Coronary artery (tissue), 2 donors: ENCODE measurements at regions not wholly inside any gene's neighbourhood (a gene's known extent, or its start where the extent isn't known, plus 50 kb on each side); places are given as distances from the start of the nearest gene placed in this dataset.
A peak's percentile ranks its signal among the peaks of the same experiment; 100 is the strongest.

Source experiments
- DNase-seq: peaks from one replicate; pipeline ENCODE4 v3.0.0-alpha.2; 2017; ENCODE audit warnings: low spot score
- H3K27ac ChIP-seq, 2 donors: fragments of 200-600 bp; sonication (generic); one replicate each; pipeline ENCODE4 v1.5.1; 2016 to 2019
- H3K4me3 ChIP-seq: fragments of 200-600 bp; sonication (generic); 2 replicates; pipeline ENCODE4 v1.5.1; 2016; ENCODE audit warnings: mild to moderate bottlenecking, moderate library complexity
- CTCF ChIP-seq: fragments of 200-600 bp; sonication (generic); IDR thresholded peaks from one replicate; pipeline ENCODE4 v1.5.1; 2019; ENCODE audit warnings: antibody characterized with exemption

DNA sequence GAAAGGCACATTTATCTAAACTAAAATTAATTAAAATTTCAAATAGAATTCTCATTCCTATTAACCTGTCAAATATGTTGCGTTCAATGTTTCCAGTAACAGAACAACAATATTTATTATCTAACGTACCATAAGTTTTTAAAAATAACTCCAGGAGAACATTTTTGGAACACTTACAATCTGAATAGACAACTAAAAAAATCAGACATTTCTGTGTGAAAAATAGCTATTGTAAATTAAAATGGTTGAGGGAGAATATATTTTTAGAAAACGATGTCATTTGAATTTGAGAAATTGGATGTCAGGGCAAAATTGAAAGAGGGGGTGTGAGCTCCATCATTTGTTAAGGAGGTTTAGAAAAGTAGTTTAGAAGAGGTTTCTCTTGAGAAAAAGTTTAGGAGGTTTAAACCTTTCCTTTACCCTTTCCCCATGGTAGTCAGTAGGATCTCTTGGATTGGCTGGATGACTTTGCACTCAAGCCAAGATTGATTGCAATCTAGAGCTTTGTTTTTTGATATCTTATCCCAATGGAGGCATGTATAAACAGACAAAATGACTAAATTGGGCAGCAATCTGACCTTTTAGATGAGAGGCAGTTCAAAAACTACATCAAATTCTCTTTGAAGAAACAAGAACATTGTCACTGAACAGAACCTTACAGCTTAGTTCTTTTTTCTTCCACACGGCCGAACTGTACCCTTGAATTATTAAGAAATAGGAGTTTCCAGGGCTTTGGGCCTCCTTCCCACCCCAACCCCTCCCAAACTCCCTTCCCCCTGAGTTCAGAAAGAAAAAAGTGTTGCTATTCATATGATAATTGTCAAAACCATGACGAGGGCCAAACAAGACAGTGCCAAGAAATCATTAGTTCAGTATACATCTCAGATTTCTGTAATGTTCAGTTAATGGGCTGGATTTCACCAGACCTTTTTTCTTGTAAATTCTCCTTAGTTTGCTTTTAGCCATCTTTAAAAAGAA lies 79.7 kb upstream of the CDIN1 start:
- DNase-seq: no peak
- no peak for TF ChIP-seq CTCF
- no peak overlapping the region for H3K4me3 ChIP-seq
- no peak overlapping the region for H3K27ac ChIP-seq

DNA sequence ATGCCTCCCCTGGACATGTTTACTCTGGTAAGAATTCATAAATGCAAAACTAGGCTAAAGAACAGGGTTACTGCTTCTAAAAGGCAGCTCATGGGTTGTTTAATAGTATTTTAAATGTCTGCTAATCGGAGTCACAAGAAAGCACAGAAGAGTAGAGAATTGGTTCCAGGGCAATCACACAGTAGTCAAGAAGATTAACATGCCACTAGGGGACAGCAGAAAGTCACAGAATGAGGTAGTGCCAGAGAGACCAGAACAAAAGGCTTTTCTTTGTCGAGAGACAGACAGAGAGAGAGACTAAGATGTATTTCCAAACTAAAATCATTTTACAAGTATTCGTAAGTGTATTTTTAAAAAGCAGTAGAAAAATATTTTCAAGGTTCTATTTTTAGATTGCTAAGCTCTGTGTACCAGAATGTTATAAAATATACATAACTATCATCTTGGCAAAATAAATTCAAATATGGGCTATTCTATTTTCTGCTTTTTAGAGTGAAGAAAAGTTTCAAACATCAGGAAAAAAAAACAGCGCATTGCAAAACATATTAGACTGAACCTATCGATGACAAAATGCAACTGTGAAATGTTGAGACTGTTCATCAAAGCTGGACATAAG lies 78.3 kb upstream of the CDIN1 start:
- DNase-seq: no peak
- H3K4me3 ChIP-seq: no peak overlapping the region
- no peak overlapping the region for H3K27ac ChIP-seq
- peak; percentile 57 for TF ChIP-seq CTCF

DNA sequence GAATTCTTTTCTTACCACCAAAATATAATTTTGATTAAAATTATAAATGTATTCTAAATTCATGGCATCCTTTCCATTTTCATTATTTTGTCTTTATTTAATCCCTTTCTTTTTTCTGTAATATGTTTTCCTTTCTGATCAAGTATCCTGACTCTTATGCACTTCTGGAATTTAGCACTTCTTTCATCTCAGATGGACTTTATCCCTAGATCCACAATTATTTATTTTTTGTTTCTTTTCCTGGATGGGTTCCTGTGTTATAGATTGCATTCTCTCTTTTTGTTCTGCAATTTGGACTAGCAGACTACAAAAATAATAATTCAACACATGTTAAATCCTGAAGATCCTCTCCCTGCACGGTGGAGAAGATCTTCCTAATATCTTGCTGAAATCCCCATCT lies 76.9 kb upstream of the CDIN1 start:
- TF ChIP-seq CTCF: no peak
- no peak overlapping the region for H3K4me3 ChIP-seq

DNA sequence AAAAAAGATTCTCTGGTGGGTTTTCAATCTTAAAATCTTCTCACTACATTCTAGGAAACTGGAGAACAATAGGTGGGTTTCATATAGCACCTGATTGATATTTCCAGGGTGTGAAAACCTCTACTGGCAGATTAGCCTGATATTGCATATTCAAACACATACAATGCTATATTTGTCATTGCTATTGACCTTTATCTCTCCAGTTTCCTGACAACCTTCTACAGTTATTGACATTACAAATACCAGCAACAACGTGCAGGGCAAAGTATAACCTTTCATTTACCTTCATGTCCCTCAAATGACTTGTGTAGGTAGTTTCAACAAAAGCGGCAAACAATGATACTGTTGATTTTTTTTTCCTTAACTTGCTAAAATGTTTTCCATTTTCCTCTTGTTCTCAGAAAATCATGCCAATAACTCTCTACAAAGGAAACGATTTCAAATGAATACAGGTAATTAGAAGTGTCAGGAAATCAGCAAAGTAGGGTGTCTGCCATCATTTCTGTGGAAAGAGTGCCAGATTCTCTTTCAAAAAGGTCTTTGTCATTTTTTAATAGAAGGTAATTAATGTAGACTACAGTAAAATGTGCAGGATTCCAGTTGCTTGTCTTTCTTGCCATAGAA lies 72.6 kb upstream of the CDIN1 start:
- no peak overlapping the region for H3K27ac ChIP-seq
- DNase-seq: no peak
- H3K4me3 ChIP-seq: no peak overlapping the region
- TF ChIP-seq CTCF: no peak

More for the DNA sequence above, 76.9 kb upstream of the CDIN1 start:
- no peak for DNase-seq
- no peak overlapping the region for H3K27ac ChIP-seq

DNA sequence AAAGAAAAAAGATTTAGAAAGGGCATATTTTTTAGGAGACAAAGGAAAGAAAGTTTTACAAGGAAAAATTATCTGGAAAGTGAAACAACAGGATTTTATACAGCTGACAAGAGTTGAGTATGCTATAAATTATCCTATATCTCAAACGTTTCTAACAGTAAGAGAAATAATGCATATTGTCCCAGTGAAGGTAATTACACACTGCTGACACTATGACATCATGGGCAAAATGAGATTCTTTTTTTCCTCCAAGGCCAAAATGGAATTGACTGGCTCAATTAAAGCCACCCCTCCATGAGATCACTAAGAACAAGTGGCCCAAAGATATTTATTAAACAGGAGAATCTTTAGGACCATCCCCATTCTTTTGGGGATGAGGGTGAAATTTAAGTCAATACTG lies 72.0 kb upstream of the CDIN1 start:
- H3K27ac ChIP-seq: no peak overlapping the region
- TF ChIP-seq CTCF: no peak
- no peak for DNase-seq
- no peak overlapping the region for H3K4me3 ChIP-seq

- TF ChIP-seq CTCF: no peak
- Histone ChIP-seq H3K4me3 (no peak overlapping the region), H3K27ac (no peak overlapping the region)
- DNase-seq: no peak
Measured at GRCh38 chr15:36511594-36511993, 67.8 kb upstream of the CDIN1 start.
